Sigmoid colon (tissue), 6 donors: ENCODE measurements at regions not wholly inside any gene's neighbourhood (a gene's known extent, or its start where the extent isn't known, plus 50 kb on each side); places are given as distances from the start of the nearest gene placed in this dataset.

Source experiments
- DNase-seq: peaks from one replicate; pipeline ENCODE4 v3.0.0-alpha.2; 2019
- H3K27ac ChIP-seq, 4 donors: fragments of 200-600 bp; sonication (generic); one replicate each; pipeline ENCODE4 v1.5.1; 2016 to 2019; ENCODE audit warnings: mild to moderate bottlenecking in 1 of 4
- H3K27me3 ChIP-seq, 3 donors: fragments of 200-600 bp; sonication (generic); one replicate each; pipeline ENCODE4 v1.5.1; 2019; ENCODE audit warnings: mild to moderate bottlenecking in 1 of 3
- H3K36me3 ChIP-seq, 4 donors: fragments of 200-600 bp; sonication (generic); one replicate each; pipeline ENCODE4 v1.5.1; 2016 to 2019
- H3K4me1 ChIP-seq, 4 donors: fragments of 200-600 bp; sonication (generic); one replicate each; pipeline ENCODE4 v1.5.1; 2017 to 2019
- H3K4me3 ChIP-seq, 4 donors: fragments of 200-600 bp; sonication (generic); one replicate each; pipeline ENCODE4 v1.5.1; 2017 to 2019; ENCODE audit warnings: mild to moderate bottlenecking in 2 of 4, moderate library complexity in 1 of 4
- H3K9me3 ChIP-seq, 4 donors: fragments of 200-600 bp in 3 of 4; sonication (generic) in 3 of 4; one replicate each; pipeline versions ENCODE4 v1.5.1 to v1.6.1; 2013 to 2019
- CTCF ChIP-seq, 4 experiments: fragments of 450-650 bp in 3 of 4; fragments of 200-600 bp in 1 of 4; IDR thresholded peaks; one replicate each; pipeline ENCODE4 v1.5.1; 2016 to 2019; ENCODE audit warnings: antibody characterized with exemption in 4 of 4, mild to moderate bottlenecking in 3 of 4, moderate library complexity in 2 of 4
- EP300 ChIP-seq, 4 donors: sonication (generic); formaldehyde crosslinking; IDR thresholded peaks; one replicate each; pipeline ENCODE4 v1.6.1; 2017; ENCODE audit warnings: antibody characterized with exemption in 4 of 4
- POLR2A ChIP-seq, 2 donors: fragments of 450-650 bp; IDR thresholded peaks; one replicate each; pipeline ENCODE4 v1.6.1; 2016; ENCODE audit warnings: antibody characterized with exemption in 2 of 2, mild to moderate bottlenecking in 2 of 2, moderate library complexity in 2 of 2
- POLR2AphosphoS5 ChIP-seq, 4 donors: sonication (generic); formaldehyde crosslinking; IDR thresholded peaks; one replicate each; pipeline ENCODE4 v1.6.1; 2017; ENCODE audit warnings: antibody characterized with exemption in 4 of 4
- WGBS, 2 donors: extraction: QIAGEN DNeasy Blood & Tissue Kit; methylation state at CpG; one replicate each; pipeline ENCODE4 v1.1.7; 2013; 5-methylcytosine and 5-hydroxymethylcytosine counted together
- intact Hi-C: fragments of 100-400 bp; cut with DNase I; formaldehyde crosslinking; loops from one replicate; pipeline ENCODE4 v1.15.1; 2023
- donor health status: healthy with polysubstance abuse.
- donor health status: healthy.

GRCh38 chr2:59282374-59283057 lies 1041.4 kb upstream of the FANCL start:
- Histone ChIP-seq H3K36me3 (no peaks in the 10 kb centered on the region), H3K4me1 (no peaks in the 10 kb centered on the region), H3K27me3 (no peaks in the 10 kb centered on the region), H3K9me3 (no peaks in the 10 kb centered on the region), H3K27ac (no peak overlapping the region), H3K4me3 (no peak overlapping the region)
- intact Hi-C loops = no loop called here
- no peak for TF ChIP-seq CTCF (IDR thresholded peaks at IDR 0.05)
- TF ChIP-seq EP300 (IDR thresholded peaks at IDR 0.05) = no peak
- TF ChIP-seq POLR2A (IDR thresholded peaks at IDR 0.05) = no peak
- no peak for TF ChIP-seq POLR2AphosphoS5 (IDR thresholded peaks at IDR 0.05)
- WGBS, 2 donors = 69 to 76% methylated on average over 6 of the region's 6 CpGs
- no peak for DNase-seq

GRCh38 chr2:59277671-59278070 lies 1036.5 kb upstream of the FANCL start:
- TF ChIP-seq POLR2A (IDR thresholded peaks at IDR 0.05) (no peak), CTCF (IDR thresholded peaks at IDR 0.05) (no peak)
- no peaks in the 10 kb centered on the region for H3K9me3 ChIP-seq
- no peak for DNase-seq
- intact Hi-C loops = no loop called here
- H3K4me3 ChIP-seq = no peak overlapping the region
- H3K27ac ChIP-seq = no peak overlapping the region
- 68 to 79% methylated on average over 5 of the region's 5 CpGs for WGBS, 2 donors
- H3K27me3 ChIP-seq = no peaks in the 10 kb centered on the region
- no peaks in the 10 kb centered on the region for H3K36me3 ChIP-seq
- H3K4me1 ChIP-seq = no peaks in the 10 kb centered on the region

- no peak overlapping the region for H3K4me3 ChIP-seq
- no peak for TF ChIP-seq POLR2AphosphoS5 (IDR thresholded peaks at IDR 0.05)
- no peak for TF ChIP-seq EP300 (IDR thresholded peaks at IDR 0.05)
- TF ChIP-seq CTCF (IDR thresholded peaks at IDR 0.05) = no peak
- TF ChIP-seq POLR2A (IDR thresholded peaks at IDR 0.05) = no peak
- no peaks in the 10 kb centered on the region for H3K9me3 ChIP-seq
- no peaks in the 10 kb centered on the region for H3K27me3 ChIP-seq
- no peak overlapping the region for H3K27ac ChIP-seq
- intact Hi-C loops = no loop called here
- no peak for DNase-seq
- H3K36me3 ChIP-seq = no peaks in the 10 kb centered on the region
- 57 to 76% methylated on average over 3 of the region's 3 CpGs for WGBS, 2 donors
- no peaks in the 10 kb centered on the region for H3K4me1 ChIP-seq
Observed at GRCh38 chr2:59276917-59277316, 1035.8 kb upstream of the FANCL start.

GRCh38 chr2:59276033-59276432 lies 1034.9 kb upstream of the FANCL start:
- Histone ChIP-seq H3K36me3 (no peaks in the 10 kb centered on the region), H3K9me3 (no peaks in the 10 kb centered on the region), H3K4me3 (no peak overlapping the region), H3K27me3 (no peaks in the 10 kb centered on the region), H3K4me1 (no peaks in the 10 kb centered on the region), H3K27ac (no peak overlapping the region)
- intact Hi-C loops = no loop called here
- WGBS, 2 donors = 47 to 66% methylated on average over 2 of the region's 2 CpGs
- no peak for DNase-seq
- no peak for TF ChIP-seq POLR2AphosphoS5 (IDR thresholded peaks at IDR 0.05)
- TF ChIP-seq EP300 (IDR thresholded peaks at IDR 0.05) = no peak

- Histone ChIP-seq H3K9me3 (no peaks in the 10 kb centered on the region), H3K4me1 (no peaks in the 10 kb centered on the region), H3K36me3 (no peaks in the 10 kb centered on the region), H3K27ac (no peak overlapping the region), H3K4me3 (no peak overlapping the region), H3K27me3 (no peaks in the 10 kb centered on the region)
- DNase-seq = no peak
- intact Hi-C loops = no loop called here
- TF ChIP-seq CTCF (IDR thresholded peaks at IDR 0.05) (no peak), POLR2A (IDR thresholded peaks at IDR 0.05) (no peak), EP300 (IDR thresholded peaks at IDR 0.05) (no peak), POLR2AphosphoS5 (IDR thresholded peaks at IDR 0.05) (no peak)
- WGBS, 2 donors = 82 to 85% methylated on average over 2 of the region's 2 CpGs
Observed at GRCh38 chr2:59266453-59266852, 1025.3 kb upstream of the FANCL start.
